K562 (cell line): ENCODE measurements at regions not wholly inside any gene's neighbourhood (a gene's known extent, or its start where the extent isn't known, plus 50 kb on each side); places are given as distances from the start of the nearest gene placed in this dataset.

ENCODE experiments used
- ATAC-seq: fragments of 200-7000 bp; cut with Tn5 transposase; 3 replicates; pipeline ENCODE4 v1.9.1; 2020; ENCODE audit warnings: moderate library complexity
- BruUV-seq: library from RNA; stranded (reverse); fragments of 400-500 nt; replicated peaks from 2 replicates; lab custom pipeline; 2021; lab: Mats Ljungman, UMichigan
- CTCF ChIA-PET: fragments of 300-600 bp; formaldehyde crosslinking; extraction: SDS; loops from one replicate; lab custom pipeline; 2021; ENCODE audit warnings: low intra/inter-chr PET ratio; lab: Yijun Ruan, JAX
- POLR2A ChIA-PET: fragments of 300-600, 350-650 bp; sonication (Branson Sonifier 250); formaldehyde crosslinking; extraction: SDS; loops from one replicate; lab custom pipeline; 2021; ENCODE audit warnings: antibody characterized with exemption, inconsistent platforms; lab: Yijun Ruan, JAX
- DNase-seq, 4 experiments: peaks; one replicate each; pipeline versions ENCODE4 v3.0.0 to v3.0.0-alpha.2; 2011 to 2018; ENCODE audit warnings: low spot score in 3 of 4, mixed read lengths in 3 of 4; ENCODE audit errors: extremely low read depth in 1 of 4
- FAIRE-seq: peaks from 2 replicates; lab custom pipeline; 2011; peaks lifted over from hg19 to GRCh38; lab: Jason Lieb, UNC
- H2AFZ ChIP-seq: 2 replicates; pipeline ENCODE4 v1.6.0; 2011; ENCODE audit warnings: low read depth, low read length, control low read depth, inconsistent platforms
- H3K27ac ChIP-seq: fragments of 200-600 bp; 3 replicates; pipeline ENCODE4 v1.8.0; 2011; ENCODE audit warnings: low read depth, mild to moderate bottlenecking, control low read depth, inconsistent platforms, low read length, moderate library complexity, mixed read lengths; ENCODE audit errors: extremely low read depth
- H3K27me3 ChIP-seq, 2 experiments: fragments of 300-600 bp in 1 of 2; 2 replicates in 1 of 2; 3 replicates in 1 of 2; pipeline versions ENCODE4 v1.6.0 to v1.8.0; 2011; ENCODE audit warnings: inconsistent platforms in 2 of 2, low read length in 2 of 2, mild to moderate bottlenecking in 1 of 2, mixed read lengths in 1 of 2, moderate library complexity in 1 of 2; ENCODE audit not compliant: control insufficient read depth in 2 of 2, insufficient read depth in 2 of 2
- H3K36me3 ChIP-seq: fragments of 300-600 bp; 3 replicates; pipeline ENCODE4 v1.8.0; 2011; ENCODE audit warnings: mild to moderate bottlenecking, low read length, inconsistent platforms; ENCODE audit not compliant: control insufficient read depth, insufficient read depth
- H3K4me1 ChIP-seq, 2 experiments: fragments of 200-600 bp in 1 of 2; replicated peaks in 1 of 2; 2 replicates in 1 of 2; 3 replicates in 1 of 2; pipeline versions ENCODE4 v1.5.1 to v1.8.0; 2011; ENCODE audit warnings: inconsistent platforms in 2 of 2, low read length in 2 of 2, mild to moderate bottlenecking in 1 of 2, mixed read lengths in 1 of 2, moderate library complexity in 1 of 2; ENCODE audit not compliant: control insufficient read depth in 2 of 2, insufficient read depth in 2 of 2
- H3K4me2 ChIP-seq: 2 replicates; pipeline ENCODE4 v1.6.1; 2011; ENCODE audit warnings: low read length, control low read depth, inconsistent platforms, mixed read lengths; ENCODE audit not compliant: insufficient read depth
- H3K4me3 ChIP-seq: fragments of 200-600 bp; sonication (generic), shearing (Covaris generic); 2 replicates; pipeline ENCODE4 v1.5.1; 2016; ENCODE audit warnings: control low read depth, inconsistent platforms
- H3K79me2 ChIP-seq: fragments of 200-600 bp; 3 replicates; pipeline ENCODE4 v1.8.0; 2011; ENCODE audit warnings: low read length, inconsistent platforms; ENCODE audit not compliant: control insufficient read depth, insufficient read depth
- H3K9ac ChIP-seq, 2 experiments: 2 replicates each; pipeline versions ENCODE4 v1.6.0 to v1.6.1; 2011; ENCODE audit warnings: low read depth in 2 of 2, low read length in 2 of 2, control low read depth in 1 of 2, inconsistent platforms in 1 of 2, mild to moderate bottlenecking in 1 of 2, mixed read lengths in 1 of 2; ENCODE audit not compliant: insufficient read depth in 1 of 2
- H3K9me1 ChIP-seq: one replicate; pipeline ENCODE4 v1.6.0; 2011; ENCODE audit warnings: inconsistent platforms, mild to moderate bottlenecking, low read length, moderate library complexity; ENCODE audit not compliant: control insufficient read depth, insufficient read depth
- H3K9me3 ChIP-seq: replicated peaks from 2 replicates; pipeline ENCODE4 v1.5.1; 2011; ENCODE audit warnings: low read depth, low read length, inconsistent platforms; ENCODE audit not compliant: control insufficient read depth, insufficient read depth
- H4K20me1 ChIP-seq: replicated peaks from 2 replicates; pipeline ENCODE4 v1.6.1; 2011; ENCODE audit warnings: low read length, inconsistent platforms, mixed read lengths; ENCODE audit not compliant: control insufficient read depth, insufficient read depth
- FIP1L1 ChIP-seq: fragments of 200-400 bp; formaldehyde crosslinking; IDR thresholded peaks from 2 replicates; pipeline ENCODE4 v1.6.1; 2018; ENCODE audit warnings: mild to moderate bottlenecking, low read depth, low read length; ENCODE audit not compliant: poor library complexity, severe bottlenecking
- HMG20B ChIP-seq: fragments of 250-450 bp; sonication (Bioruptor Pico); IDR thresholded peaks from 2 replicates; pipeline ENCODE4 v1.5.0; 2021; ENCODE audit warnings: mild to moderate bottlenecking
- SMAD2 ChIP-seq: fragments of 150-350 bp; IDR thresholded peaks from 2 replicates; pipeline ENCODE4 v1.6.1; 2014; ENCODE audit warnings: low read depth, mild to moderate bottlenecking, low read length
- TBL1XR1 ChIP-seq, 2 experiments: IDR thresholded peaks; 2 replicates each; pipeline ENCODE4 v1.6.1; 2012; ENCODE audit warnings: improper control_type of control experiment in 2 of 2, low read length in 2 of 2, mild to moderate bottlenecking in 1 of 2
- ZC3H4 ChIP-seq: sonication (generic); formaldehyde crosslinking; IDR thresholded peaks from 2 replicates; pipeline ENCODE4 v1.9.0; 2021; ENCODE audit warnings: missing genetic modification reagents, borderline replicate concordance
- ZNF431 ChIP-seq: sonication (generic); formaldehyde crosslinking; IDR thresholded peaks from 2 replicates; pipeline ENCODE4 v1.8.0; 2022; ENCODE audit warnings: mild to moderate bottlenecking, missing genetic modification reagents
- ZNF696 ChIP-seq: fragments of 250-450 bp; sonication (Bioruptor Pico); conservative IDR thresholded peaks from 2 replicates; pipeline ENCODE4 v1.4.0; 2020; ENCODE audit warnings: mild to moderate bottlenecking, moderate library complexity
- WGBS: fragments of 100-300 bp; shearing (Covaris generic); methylation state at CpG from one replicate; pipeline ENCODE4 v1.1.6; 2016; ENCODE audit warnings: low coverage, mixed read lengths; ENCODE audit not compliant: insufficient coverage; ENCODE audit errors: missing lambda C conversion rate; 5-methylcytosine and 5-hydroxymethylcytosine counted together
- in situ Hi-C: fragments of 300-500 bp; cut with MboI; formaldehyde crosslinking; loops from 4 replicates; pipeline ENCODE4 v1.15.0; 2018; ENCODE audit warnings: inconsistent platforms, mixed read lengths
- intact Hi-C: fragments of 100-400 bp; cut with micrococcal nuclease; formaldehyde crosslinking; loops from 2 replicates; pipeline ENCODE4 v1.14.2; 2022
- TF ChIP-seq, protein P1 (sequence below): sonication (generic); formaldehyde crosslinking; IDR thresholded peaks from 2 replicates; pipeline ENCODE4 v1.8.0; 2022; ENCODE audit warnings: mild to moderate bottlenecking, low read depth, missing genetic modification reagents
- TF ChIP-seq, protein P2 (sequence below), 3 experiments: fragments of 200-800 bp in 1 of 3; sonication (Bioruptor generic) in 1 of 3; sonication (generic) in 1 of 3; formaldehyde crosslinking in 1 of 3; IDR thresholded peaks; 2 replicates each; pipeline versions ENCODE4 v1.6.1 to v1.8.0; 2016 to 2022; ENCODE audit warnings: mild to moderate bottlenecking in 2 of 3, missing compliant biosample characterization in 2 of 3, missing genetic modification characterization in 2 of 3, missing genetic modification reagents in 1 of 3

DNA sequence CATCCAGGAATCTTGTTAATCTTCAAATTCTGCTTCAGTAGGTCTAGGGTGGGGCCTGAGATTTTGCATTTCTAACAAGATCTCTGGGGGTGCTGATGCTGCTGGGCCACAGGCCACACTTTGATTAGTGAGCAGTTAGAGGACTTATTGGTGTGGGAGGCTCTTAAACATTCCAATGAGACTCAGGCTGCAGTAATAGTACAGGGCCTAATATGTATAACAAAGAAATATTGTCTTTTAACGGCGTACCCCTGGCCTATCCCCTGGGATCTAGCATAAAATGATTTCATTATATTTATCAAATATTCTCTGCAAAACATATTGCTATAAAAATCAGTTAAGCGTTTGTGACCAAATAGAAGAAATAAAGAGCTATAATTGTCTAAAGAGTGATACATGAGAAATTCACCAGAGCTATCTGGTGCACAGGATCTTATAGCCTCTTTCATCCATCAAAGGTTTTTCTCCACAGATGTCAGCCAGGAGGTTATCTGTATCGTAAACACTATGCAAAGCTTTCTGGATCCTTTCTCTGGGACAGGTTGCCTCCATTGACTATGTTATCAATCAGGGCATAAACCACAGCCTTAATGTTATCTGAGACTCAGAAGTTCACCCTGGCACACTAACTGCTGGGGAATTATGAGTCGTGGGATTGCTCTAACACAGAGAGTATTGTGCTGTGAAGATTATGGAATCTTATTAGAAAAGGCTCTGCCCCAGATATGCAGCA is 488.5 kb upstream of the MAP3K7 start:
- Histone ChIP-seq H3K4me2 (no peak overlapping the region), H3K36me3 (no peaks in the 10 kb centered on the region), H3K9ac (no peak overlapping the region), H3K79me2 (no peaks in the 10 kb centered on the region), H3K9me1 (peaks cover 3% of the 10 kb centered on the region), H3K27ac (no peak overlapping the region), H3K4me1 (no peaks in the 10 kb centered on the region), H3K9me3 (no peaks in the 10 kb centered on the region), H3K4me3 (no peak overlapping the region), H2AFZ (no peak overlapping the region), H4K20me1 (no peaks in the 10 kb centered on the region), H3K27me3 (no peaks in the 10 kb centered on the region)
- CTCF ChIA-PET: no interaction called here
- TF ChIP-seq HMG20B (CRISPR knock-in tag) (no peak), FIP1L1 (no peak), ZC3H4 (CRISPR knock-in tag) (no peak), SMAD2 (no peak), ZNF696 (no peak), ZNF431 (no peak), TBL1XR1 (IDR thresholded peaks at IDR 0.05; ENCODE audit: low read length in 2 of 2) (no peak)
- TF ChIP-seq, protein P1, sequence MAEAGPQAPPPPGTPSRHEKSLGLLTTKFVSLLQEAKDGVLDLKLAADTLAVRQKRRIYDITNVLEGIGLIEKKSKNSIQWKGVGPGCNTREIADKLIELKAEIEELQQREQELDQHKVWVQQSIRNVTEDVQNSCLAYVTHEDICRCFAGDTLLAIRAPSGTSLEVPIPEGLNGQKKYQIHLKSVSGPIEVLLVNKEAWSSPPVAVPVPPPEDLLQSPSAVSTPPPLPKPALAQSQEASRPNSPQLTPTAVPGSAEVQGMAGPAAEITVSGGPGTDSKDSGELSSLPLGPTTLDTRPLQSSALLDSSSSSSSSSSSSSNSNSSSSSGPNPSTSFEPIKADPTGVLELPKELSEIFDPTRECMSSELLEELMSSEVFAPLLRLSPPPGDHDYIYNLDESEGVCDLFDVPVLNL: no peak
- TF ChIP-seq, protein P2, sequence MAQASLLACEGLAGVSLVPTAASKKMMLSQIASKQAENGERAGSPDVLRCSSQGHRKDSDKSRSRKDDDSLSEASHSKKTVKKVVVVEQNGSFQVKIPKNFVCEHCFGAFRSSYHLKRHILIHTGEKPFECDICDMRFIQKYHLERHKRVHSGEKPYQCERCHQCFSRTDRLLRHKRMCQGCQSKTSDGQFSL (CRISPR knock-in tag; IDR thresholded peaks at IDR 0.05): no peak
- TF ChIP-seq, protein P2 (tag; IDR thresholded peaks at IDR 0.05): no peak
- ATAC-seq (no peak), FAIRE-seq (no peak), DNase-seq (no peak)
- intact Hi-C loops: no loop called here
- POLR2A ChIA-PET: no interaction called here
- 0% methylated on average over 5 of the region's 5 CpGs for WGBS
- no TSS peak for BruUV-seq
- in situ Hi-C loops: no loop called here
